ENCODE measurements at regions not wholly inside any gene's neighbourhood (a gene's known extent, or its start where the extent isn't known, plus 50 kb on each side); places are given as distances from the start of the nearest gene placed in this dataset.

GRCh38 chr10:61042533-61042932 is 98.5 kb upstream of the RHOBTB1 start:
- TF ChIP-seq, protein P1, sequence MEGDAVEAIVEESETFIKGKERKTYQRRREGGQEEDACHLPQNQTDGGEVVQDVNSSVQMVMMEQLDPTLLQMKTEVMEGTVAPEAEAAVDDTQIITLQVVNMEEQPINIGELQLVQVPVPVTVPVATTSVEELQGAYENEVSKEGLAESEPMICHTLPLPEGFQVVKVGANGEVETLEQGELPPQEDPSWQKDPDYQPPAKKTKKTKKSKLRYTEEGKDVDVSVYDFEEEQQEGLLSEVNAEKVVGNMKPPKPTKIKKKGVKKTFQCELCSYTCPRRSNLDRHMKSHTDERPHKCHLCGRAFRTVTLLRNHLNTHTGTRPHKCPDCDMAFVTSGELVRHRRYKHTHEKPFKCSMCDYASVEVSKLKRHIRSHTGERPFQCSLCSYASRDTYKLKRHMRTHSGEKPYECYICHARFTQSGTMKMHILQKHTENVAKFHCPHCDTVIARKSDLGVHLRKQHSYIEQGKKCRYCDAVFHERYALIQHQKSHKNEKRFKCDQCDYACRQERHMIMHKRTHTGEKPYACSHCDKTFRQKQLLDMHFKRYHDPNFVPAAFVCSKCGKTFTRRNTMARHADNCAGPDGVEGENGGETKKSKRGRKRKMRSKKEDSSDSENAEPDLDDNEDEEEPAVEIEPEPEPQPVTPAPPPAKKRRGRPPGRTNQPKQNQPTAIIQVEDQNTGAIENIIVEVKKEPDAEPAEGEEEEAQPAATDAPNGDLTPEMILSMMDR (conservative IDR thresholded peaks at IDR 0.05; ENCODE audit: low read length): no peak
- no peak for TF ChIP-seq EZH2phosphoT487 (IDR thresholded peaks at IDR 0.05; ENCODE audit: borderline replicate concordance, low read depth, low read length)

Data from OCI-LY7 (cell line).